ENCODE measurements at regions not wholly inside any gene's neighbourhood (a gene's known extent, or its start where the extent isn't known, plus 50 kb on each side); places are given as distances from the start of the nearest gene placed in this dataset.

- in situ Hi-C loops (cut with MboI; ENCODE audit: low sequenced_read_pairs): no loop called here
Measured at GRCh38 chr20:56865055-56865454, 235.9 kb downstream of the TFAP2C start.

- in situ Hi-C loops (cut with MboI; ENCODE audit: low sequenced_read_pairs): no loop called here
Measured at GRCh38 chr20:56867128-56867527, 238.0 kb downstream of the TFAP2C start.

- in situ Hi-C loops (cut with MboI; ENCODE audit: low sequenced_read_pairs): no loop called here
Measured at GRCh38 chr20:56868746-56869145, 239.6 kb downstream of the TFAP2C start.

GRCh38 chr20:56870271-56870670 lies 241.2 kb downstream of the TFAP2C start:
- in situ Hi-C loops (cut with MboI; ENCODE audit: low sequenced_read_pairs): no loop called here

GRCh38 chr20:56871691-56872090 lies 242.6 kb downstream of the TFAP2C start:
- in situ Hi-C loops (cut with MboI; ENCODE audit: low sequenced_read_pairs): no loop called here

- in situ Hi-C loops (cut with MboI; ENCODE audit: low sequenced_read_pairs): no loop called here
Measured at GRCh38 chr20:56872620-56873458, 243.7 kb downstream of the TFAP2C start.

- in situ Hi-C loops (cut with MboI; ENCODE audit: low sequenced_read_pairs): no loop called here
Measured at GRCh38 chr20:56873836-56874235, 244.7 kb downstream of the TFAP2C start.

- in situ Hi-C loops (cut with MboI; ENCODE audit: low sequenced_read_pairs): no loop called here
Measured at GRCh38 chr20:56875052-56875659, 246.1 kb downstream of the TFAP2C start.

- in situ Hi-C loops (cut with MboI; ENCODE audit: low sequenced_read_pairs): no loop called here
Measured at GRCh38 chr20:56875803-56876202, 246.7 kb downstream of the TFAP2C start.

GRCh38 chr20:56885521-56885920 lies 256.4 kb downstream of the TFAP2C start:
- in situ Hi-C loops (cut with MboI; ENCODE audit: low sequenced_read_pairs): no loop called here

GRCh38 chr20:56890011-56890410 lies 260.9 kb downstream of the TFAP2C start:
- in situ Hi-C loops (cut with MboI; ENCODE audit: low sequenced_read_pairs): no loop called here

- in situ Hi-C loops (cut with MboI; ENCODE audit: low sequenced_read_pairs): no loop called here
Measured at GRCh38 chr20:56893226-56893917, 264.3 kb downstream of the TFAP2C start.

GRCh38 chr20:56896447-56896846 lies 267.3 kb downstream of the TFAP2C start:
- in situ Hi-C loops (cut with MboI; ENCODE audit: low sequenced_read_pairs): no loop called here

GRCh38 chr20:56897318-56897957 lies 268.3 kb downstream of the TFAP2C start:
- in situ Hi-C loops (cut with MboI; ENCODE audit: low sequenced_read_pairs): no loop called here

- in situ Hi-C loops (cut with MboI; ENCODE audit: low sequenced_read_pairs): no loop called here
Measured at GRCh38 chr20:56897958-56898349, 268.8 kb downstream of the TFAP2C start.

- in situ Hi-C loops (cut with MboI; ENCODE audit: low sequenced_read_pairs): no loop called here
Measured at GRCh38 chr20:56899506-56899905, 270.4 kb downstream of the TFAP2C start.

GRCh38 chr20:56900252-56900651 lies 271.1 kb downstream of the TFAP2C start:
- in situ Hi-C loops (cut with MboI; ENCODE audit: low sequenced_read_pairs): no loop called here

GRCh38 chr20:56903421-56903820 lies 274.3 kb downstream of the TFAP2C start:
- in situ Hi-C loops (cut with MboI; ENCODE audit: low sequenced_read_pairs): no loop called here

- in situ Hi-C loops (cut with MboI; ENCODE audit: low sequenced_read_pairs): no loop called here
Measured at GRCh38 chr20:56903858-56904257, 274.8 kb downstream of the TFAP2C start.

- in situ Hi-C loops (cut with MboI; ENCODE audit: low sequenced_read_pairs): no loop called here
Measured at GRCh38 chr20:56909918-56910714, 281.0 kb downstream of the TFAP2C start.

- in situ Hi-C loops (cut with MboI; ENCODE audit: low sequenced_read_pairs): no loop called here
Measured at GRCh38 chr20:56911946-56912345, 282.8 kb downstream of the TFAP2C start.
